ENCODE measurements at regions not wholly inside any gene's neighbourhood (a gene's known extent, or its start where the extent isn't known, plus 50 kb on each side); places are given as distances from the start of the nearest gene placed in this dataset.

DNA sequence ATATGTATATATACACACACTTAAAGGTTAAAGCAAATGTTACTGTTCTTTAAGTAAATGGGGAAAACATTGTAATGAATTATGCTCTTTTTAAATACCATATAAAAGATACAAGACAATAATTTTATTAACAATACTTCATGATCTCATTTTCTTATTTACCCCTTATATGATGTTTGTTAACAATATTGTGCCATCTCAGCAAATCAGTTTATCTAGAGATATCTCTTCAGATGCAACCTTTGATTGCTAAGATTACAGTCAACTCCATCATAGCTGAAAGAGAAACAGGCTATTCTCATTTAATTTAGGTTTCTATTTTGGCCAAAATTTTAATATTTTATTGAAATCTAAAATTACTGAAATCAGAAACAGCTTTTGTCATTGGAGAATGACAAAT lies 197.9 kb downstream of the CALCRL start:
- Histone ChIP-seq H3K36me3 (no peaks in the 10 kb centered on the region), H3K9me3 (no peaks in the 10 kb centered on the region), H3K4me1 (no peaks in the 10 kb centered on the region), H3K27me3 (no peaks in the 10 kb centered on the region), H3K4me3 (no peak overlapping the region), H3K27ac (no peak overlapping the region)
- intact Hi-C loops (cut with DNase I; ENCODE audit: low total_unique reads), result no loop called here
- TF ChIP-seq, protein P1, sequence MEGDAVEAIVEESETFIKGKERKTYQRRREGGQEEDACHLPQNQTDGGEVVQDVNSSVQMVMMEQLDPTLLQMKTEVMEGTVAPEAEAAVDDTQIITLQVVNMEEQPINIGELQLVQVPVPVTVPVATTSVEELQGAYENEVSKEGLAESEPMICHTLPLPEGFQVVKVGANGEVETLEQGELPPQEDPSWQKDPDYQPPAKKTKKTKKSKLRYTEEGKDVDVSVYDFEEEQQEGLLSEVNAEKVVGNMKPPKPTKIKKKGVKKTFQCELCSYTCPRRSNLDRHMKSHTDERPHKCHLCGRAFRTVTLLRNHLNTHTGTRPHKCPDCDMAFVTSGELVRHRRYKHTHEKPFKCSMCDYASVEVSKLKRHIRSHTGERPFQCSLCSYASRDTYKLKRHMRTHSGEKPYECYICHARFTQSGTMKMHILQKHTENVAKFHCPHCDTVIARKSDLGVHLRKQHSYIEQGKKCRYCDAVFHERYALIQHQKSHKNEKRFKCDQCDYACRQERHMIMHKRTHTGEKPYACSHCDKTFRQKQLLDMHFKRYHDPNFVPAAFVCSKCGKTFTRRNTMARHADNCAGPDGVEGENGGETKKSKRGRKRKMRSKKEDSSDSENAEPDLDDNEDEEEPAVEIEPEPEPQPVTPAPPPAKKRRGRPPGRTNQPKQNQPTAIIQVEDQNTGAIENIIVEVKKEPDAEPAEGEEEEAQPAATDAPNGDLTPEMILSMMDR (IDR thresholded peaks at IDR 0.05), result no peak
- TF ChIP-seq POLR2AphosphoS5 (IDR thresholded peaks at IDR 0.05) (no peak), POLR2A (IDR thresholded peaks at IDR 0.05) (no peak), EP300 (IDR thresholded peaks at IDR 0.05) (no peak)
- DNase-seq, result no peak

DNA sequence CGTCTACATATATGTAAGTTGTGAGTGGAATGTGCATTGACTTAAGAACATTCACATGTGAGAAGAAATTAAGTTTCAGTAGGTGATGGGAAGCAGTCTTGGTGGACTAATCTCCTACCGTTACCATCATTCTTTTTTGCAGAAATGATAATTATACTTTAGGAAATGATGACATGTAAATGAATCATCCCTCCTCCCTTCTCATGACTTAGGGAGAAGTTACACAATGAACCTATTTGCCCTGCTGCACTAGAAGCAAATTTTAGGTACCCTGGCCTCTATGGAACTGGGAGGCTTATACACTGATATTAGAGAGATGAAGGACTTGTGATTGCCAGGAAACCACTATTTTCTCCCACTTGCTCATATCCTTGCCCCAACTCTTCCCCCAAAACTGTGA lies 214.2 kb downstream of the CALCRL start:
- WGBS, 5 donors, result 78 to 91% (median 89%) methylated on average over 2 of the region's 2 CpGs
- intact Hi-C loops (cut with DNase I; ENCODE audit: low total_unique reads), result no loop called here

GRCh38 chr2:187232749-187233148 lies 215.3 kb downstream of the CALCRL start:
- Histone ChIP-seq H3K27me3 (no peaks in the 10 kb centered on the region), H3K4me1 (no peaks in the 10 kb centered on the region), H3K36me3 (no peaks in the 10 kb centered on the region), H3K4me3 (no peak overlapping the region), H3K27ac (no peak overlapping the region), H3K9me3 (no peaks in the 10 kb centered on the region)
- DNase-seq, result no peak
- 79 to 86% (median 81%) methylated on average over 1 of the region's 1 CpG for WGBS, 5 donors
- intact Hi-C loops (cut with DNase I; ENCODE audit: low total_unique reads), result no loop called here
- TF ChIP-seq EP300 (IDR thresholded peaks at IDR 0.05) (no peak), POLR2A (IDR thresholded peaks at IDR 0.05) (no peak), POLR2AphosphoS5 (IDR thresholded peaks at IDR 0.05) (no peak)
- TF ChIP-seq, protein P1 (IDR thresholded peaks at IDR 0.05), result no peak

More for the DNA sequence above, 214.2 kb downstream of the CALCRL start:
- Histone ChIP-seq H3K4me3 (no peak overlapping the region), H3K27ac (no peak overlapping the region), H3K9me3 (no peaks in the 10 kb centered on the region), H3K36me3 (no peaks in the 10 kb centered on the region), H3K27me3 (no peaks in the 10 kb centered on the region), H3K4me1 (no peaks in the 10 kb centered on the region)
- no peak for TF ChIP-seq POLR2A (IDR thresholded peaks at IDR 0.05)
- no peak for TF ChIP-seq EP300 (IDR thresholded peaks at IDR 0.05)
- TF ChIP-seq, protein P1 (IDR thresholded peaks at IDR 0.05), result no peak
- no peak for TF ChIP-seq POLR2AphosphoS5 (IDR thresholded peaks at IDR 0.05)
- DNase-seq, result no peak

GRCh38 chr2:187230088-187230487 lies 218.0 kb downstream of the CALCRL start:
- H3K4me3 ChIP-seq, result no peak overlapping the region
- no peaks in the 10 kb centered on the region for H3K9me3 ChIP-seq
- intact Hi-C loops (cut with DNase I; ENCODE audit: low total_unique reads), result no loop called here
- DNase-seq, result no peak
- TF ChIP-seq POLR2AphosphoS5 (IDR thresholded peaks at IDR 0.05), result no peak
- TF ChIP-seq, protein P1 (IDR thresholded peaks at IDR 0.05), result no peak
- no peak for TF ChIP-seq POLR2A (IDR thresholded peaks at IDR 0.05)
- TF ChIP-seq EP300 (IDR thresholded peaks at IDR 0.05), result no peak
- H3K27ac ChIP-seq, result no peak overlapping the region
- H3K36me3 ChIP-seq, result no peaks in the 10 kb centered on the region
- no peaks in the 10 kb centered on the region for H3K4me1 ChIP-seq
- H3K27me3 ChIP-seq, result no peaks in the 10 kb centered on the region
- 84 to 86% (median 84%) methylated on average over 3 of the region's 3 CpGs for WGBS, 5 donors
